ENCODE measurements at regions not wholly inside any gene's neighbourhood (a gene's known extent, or its start where the extent isn't known, plus 50 kb on each side); places are given as distances from the start of the nearest gene placed in this dataset.
"Not testable (repeated sequence)": the region's sequence is repeated elsewhere in the genome, so short reads cannot be mapped to it uniquely, and the experiment has no call there.

DNA sequence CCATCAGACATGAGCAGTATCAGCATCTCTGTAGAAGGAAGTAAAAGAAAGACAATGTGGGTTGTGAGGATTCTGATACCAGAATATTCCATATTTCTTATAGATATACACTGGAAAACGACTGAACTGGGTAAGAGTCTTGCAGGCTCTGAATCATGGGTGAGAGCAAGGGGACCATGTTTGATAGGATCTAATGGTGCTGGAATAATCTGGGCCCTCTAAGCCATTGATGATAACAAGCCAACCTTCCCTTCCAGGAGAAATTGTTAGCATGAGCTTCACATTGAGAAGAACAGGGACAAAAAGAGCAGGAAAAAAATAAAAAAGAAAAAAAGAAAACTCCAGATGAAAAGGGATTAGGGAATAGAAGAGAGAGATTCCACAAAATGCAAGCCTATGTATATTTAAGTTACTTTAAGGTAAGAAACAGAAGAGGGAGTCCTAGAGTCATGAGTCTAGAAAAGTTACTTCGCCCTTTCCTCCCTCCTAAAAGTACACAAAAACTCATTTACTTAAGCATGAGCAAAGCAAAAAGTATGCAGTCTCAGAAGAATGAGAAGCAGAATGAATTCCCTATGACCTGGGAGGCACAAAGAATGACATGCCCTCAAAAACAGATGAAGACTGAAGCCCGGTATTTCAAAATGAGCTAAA is 181.9 kb downstream of the TMEM26 start:
- DNase-seq (ENCODE audit: low spot score): peak; percentile 61

DNA sequence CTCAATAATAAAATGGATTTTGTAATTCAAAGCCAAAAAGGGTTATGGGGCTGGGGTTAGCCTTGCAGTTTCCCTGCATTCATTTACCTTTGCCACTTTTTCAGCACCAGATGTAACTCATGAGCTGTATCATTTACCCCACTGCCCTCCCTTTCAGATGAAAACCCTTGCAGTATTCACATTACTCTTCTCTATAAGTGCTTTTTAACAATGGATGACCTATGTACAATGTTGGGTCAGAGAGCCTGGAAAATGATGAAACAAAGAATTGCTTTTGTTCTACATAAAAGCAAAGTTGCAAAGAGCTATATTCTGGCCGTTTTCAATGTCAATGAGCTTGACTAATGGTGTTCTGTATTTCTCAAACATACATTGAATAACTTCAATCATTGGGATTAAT is 189.7 kb downstream of the TMEM26 start:
- DNase-seq (ENCODE audit: low spot score): no peak

DNA sequence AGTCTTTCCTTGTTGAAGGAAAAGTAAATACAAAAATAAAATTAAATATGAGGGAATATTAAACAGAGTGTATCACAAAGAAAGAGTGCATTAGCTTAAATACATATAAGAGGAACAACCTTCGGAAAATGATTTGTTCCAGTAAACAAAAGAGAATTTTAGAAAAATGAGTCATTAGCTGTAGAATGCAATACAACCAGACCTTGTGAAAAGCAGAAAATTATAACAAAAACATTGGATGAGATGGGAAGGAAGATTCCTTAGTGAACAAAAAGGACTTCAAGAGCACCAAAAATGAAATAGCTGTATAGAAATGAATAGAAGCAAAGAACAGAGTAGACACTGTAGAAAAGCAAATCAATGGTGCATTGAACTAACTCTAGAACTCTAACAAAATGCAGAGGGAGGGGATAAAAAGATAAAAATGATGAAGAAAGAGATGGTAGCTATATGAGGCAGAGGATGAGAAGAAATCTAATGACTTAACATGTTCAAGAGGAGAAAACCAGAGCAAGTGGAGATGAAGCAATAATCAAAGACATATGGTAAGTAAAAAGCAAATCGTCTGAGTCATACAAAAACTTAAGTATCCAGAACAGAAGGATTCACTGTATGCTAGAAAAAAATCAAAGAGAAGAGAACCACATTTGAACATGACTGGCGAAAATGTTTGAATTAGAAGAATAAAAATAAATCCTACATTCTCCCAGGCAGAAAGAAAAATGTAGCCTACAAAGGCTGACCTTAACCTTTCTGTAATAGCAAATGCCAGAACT is 190.5 kb downstream of the TMEM26 start:
- no peak for DNase-seq (ENCODE audit: low spot score)

DNA sequence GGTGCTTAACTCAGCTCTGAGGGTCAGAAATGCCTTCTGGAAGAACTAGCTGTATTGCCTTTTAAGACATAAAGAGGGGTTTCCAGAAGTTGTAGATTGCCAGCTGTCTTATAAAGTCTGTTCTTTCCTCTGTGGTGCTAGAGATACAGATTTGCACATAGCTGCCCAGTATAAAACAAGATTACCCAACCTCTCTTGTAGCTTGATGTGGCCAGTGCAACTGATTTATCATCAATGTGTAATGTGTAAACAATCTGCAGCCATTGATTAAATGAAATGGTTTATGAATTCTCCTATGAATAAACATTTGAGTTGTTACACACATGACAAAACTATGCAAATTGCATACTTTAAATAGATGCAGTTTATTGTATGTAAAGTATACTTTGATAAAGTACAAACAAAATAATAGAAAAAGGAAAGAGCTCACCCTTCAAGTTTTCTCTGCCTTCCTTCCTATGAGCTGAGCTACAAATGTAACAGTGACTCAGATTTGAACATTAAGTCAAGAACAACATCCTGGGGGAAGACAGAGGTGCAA is 195.2 kb downstream of the TMEM26 start:
- no peak for DNase-seq (ENCODE audit: low spot score)

DNA sequence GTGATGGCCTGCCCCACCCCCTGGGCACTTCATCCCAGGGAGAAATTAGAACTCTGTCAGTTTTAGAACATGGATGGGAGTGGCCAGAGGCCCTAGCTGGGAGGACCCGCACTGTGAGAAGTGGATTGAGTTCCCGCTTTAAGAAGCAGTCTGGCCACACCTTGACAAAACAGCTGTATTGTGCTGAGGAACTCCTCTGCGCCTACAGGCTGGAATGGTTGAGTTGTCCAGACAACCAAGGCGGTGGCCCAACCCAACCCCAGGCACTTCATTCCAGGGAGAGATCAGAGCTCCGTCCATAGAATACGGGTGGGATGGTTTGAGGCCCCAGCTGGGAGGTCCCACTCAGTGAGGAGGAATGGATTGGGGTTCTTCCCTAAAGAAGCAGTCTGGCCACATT is 196.0 kb downstream of the TMEM26 start:
- no peak for DNase-seq (ENCODE audit: low spot score)

DNA sequence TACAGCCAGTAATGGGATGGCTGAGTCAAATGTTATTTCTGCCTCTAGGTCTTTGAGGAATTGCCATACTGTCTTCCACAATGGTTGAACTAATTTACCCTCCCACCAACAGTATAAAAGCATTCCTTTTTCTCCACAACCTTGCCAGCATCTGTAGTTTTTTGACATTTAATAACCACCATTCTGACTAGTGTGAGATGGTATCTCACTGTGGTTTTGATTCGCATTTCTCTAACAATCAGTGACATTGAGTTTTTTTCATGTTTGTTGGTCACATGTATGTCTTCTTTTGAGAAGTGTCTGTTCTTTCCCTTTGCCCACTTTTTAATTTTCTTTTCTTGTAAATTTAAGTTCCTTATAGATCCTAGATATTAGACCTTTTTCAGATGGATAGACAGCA is 200.9 kb downstream of the TMEM26 start:
- not testable (repeated sequence) for DNase-seq (ENCODE audit: low spot score)

DNA sequence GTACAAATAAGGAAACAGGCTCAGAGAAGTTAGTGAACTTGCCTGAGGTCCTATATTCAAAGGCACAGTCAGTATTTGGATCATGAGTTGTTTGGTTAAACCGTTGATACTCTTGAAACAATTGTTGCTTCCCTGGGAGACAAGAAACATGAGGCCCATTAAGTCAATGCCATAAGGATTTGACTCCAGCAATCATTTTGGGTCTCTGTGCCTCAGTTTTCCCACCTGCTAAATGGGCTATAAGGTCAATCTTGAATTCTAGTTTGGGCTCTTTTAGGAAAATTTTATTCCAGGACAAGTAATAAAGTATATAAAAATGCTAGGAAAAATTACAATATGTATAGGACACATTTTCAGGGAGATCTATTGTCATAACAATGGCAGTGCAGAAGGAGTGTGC is 202.1 kb downstream of the TMEM26 start:
- no peak for DNase-seq (ENCODE audit: low spot score)

DNA sequence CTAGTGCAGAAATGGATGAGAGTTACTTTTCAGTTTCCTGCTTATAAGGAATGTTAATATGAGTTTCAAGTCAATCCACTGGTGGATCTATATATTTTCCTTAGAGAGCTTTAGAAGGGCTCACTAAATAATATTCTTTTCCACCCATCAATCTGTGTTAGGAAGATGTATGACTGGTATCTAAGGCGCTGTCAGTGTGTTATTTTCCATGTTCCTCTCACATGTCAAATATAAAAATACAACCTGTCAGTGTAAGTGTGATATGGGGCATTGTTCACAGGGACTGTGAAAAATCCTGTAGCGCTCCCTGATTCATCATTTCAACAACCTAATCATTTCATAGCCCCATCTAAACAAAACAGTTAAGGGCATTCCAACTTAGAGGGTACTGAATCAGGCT is 203.1 kb downstream of the TMEM26 start:
- no peak for DNase-seq (ENCODE audit: low spot score)

DNA sequence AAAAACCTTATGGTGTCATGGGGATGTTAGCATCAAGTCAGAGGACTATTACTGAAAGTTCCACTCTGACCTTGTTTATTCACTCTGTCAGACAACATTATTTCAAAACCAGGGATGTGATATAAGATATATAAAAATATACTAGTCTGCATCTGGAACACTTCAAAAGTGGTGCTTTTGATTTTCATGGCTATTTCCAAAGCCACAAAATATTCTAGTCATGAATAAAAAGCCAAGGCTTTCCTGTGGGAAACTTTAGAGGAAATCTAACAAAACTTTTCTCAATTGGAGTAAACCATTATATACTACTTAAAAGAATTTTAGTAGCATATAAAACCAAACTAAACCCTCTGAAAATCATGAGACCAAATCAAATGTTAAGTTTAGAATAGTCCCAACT is 205.2 kb downstream of the TMEM26 start:
- no peak for DNase-seq (ENCODE audit: low spot score)

DNA sequence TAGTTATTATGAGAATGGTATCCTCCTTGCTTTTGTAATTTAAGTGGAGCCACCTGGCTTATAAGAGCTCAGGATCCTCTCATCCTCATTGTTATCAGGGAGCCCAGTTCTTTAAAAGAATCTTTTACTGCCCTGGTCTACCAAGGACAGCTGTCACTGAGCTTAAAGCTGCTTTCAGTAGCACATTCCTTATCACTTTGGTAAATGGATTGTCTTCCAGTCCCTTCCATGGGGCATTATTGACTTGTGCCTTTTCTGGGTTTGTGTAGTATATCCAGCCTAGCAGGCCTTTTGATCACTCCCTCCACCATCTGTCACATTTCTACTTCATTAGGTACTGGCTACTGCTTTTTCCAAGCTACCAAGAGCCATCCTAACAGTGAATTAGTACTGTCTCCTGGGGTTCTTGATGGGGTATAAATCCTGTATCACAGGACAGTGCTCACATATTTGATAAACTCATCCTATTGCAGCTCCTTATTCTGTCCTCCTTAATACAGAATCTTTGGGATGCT is 208.9 kb downstream of the TMEM26 start:
- no peak for DNase-seq (ENCODE audit: low spot score)

DNA sequence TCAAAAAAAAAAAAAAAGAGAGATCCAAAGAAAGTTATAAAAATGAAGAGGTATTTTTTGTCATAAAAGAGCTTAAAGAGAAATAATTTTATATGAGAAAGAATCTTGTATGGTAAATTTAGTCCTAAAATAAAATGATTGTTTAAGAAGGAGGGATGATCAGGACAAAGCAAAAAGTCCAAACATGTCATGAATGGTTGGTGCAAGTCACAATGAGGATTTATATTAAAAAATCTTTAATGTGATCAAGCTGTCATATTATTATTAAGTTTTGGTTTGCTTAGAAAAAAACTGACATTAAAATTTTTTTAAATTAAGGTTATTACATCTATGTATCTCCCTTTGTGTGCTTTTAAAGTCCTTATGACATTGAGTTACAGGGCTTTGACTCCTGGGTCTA is 220.4 kb downstream of the TMEM26 start:
- no peak for DNase-seq (ENCODE audit: low spot score)

DNA sequence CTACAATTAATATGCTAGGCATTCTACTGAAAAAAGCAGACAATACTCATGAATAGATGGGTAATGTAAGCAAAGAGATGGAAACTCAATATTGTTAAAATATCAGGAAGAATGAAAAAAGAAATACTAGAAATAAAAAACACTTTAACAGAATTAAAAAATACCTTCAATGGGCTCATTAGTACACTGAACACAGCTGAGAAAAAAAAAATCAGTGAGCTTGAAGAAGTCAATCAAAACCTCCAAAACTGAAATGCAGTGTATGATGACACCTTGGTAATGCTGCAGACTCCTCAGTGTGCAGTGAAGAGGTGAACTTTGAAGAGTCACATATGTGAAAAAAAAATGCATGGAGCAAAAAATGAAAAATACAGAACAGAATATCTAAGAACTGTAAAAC is 227.2 kb downstream of the TMEM26 start:
- no peak for DNase-seq (ENCODE audit: low spot score)

DNA sequence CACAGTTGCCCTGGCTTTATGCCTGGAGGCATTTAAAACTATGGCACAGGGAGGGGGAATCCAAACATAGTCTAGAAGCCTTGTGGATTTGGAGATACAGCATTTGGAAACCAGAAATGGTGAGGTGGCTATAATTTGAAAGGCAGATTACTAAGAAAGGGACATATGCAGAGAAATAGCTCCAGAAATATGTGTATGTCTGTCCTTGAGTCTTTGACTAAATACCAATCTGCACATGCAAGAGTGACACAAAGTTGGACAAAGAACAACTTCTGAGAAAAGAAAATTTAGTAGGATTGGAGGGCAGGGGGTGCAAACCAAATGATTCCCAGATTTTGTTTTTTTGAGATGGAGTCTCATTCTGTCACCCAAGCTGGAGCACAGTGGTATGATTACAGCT is 229.6 kb downstream of the TMEM26 start:
- no peak for DNase-seq (ENCODE audit: low spot score)

DNA sequence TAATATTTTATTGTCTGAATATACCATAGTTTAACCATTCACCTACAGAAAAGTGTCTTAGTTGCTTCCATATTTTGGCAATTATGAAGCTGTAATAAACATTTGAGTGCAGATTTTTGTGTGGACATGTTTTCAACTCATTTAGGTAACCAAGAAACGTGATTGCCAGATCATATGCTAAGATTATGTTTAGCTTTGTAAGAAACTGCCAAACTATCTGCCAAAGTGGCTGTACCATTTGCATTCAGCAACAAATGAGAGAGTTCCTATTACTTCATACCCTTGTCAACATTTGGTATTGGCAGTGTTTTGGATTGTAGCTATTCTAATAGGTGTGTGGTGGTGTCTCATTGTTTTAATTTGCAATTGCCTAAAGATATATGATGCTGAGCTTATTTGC is 233.5 kb downstream of the TMEM26 start:
- DNase-seq (ENCODE audit: low spot score): no peak

DNA sequence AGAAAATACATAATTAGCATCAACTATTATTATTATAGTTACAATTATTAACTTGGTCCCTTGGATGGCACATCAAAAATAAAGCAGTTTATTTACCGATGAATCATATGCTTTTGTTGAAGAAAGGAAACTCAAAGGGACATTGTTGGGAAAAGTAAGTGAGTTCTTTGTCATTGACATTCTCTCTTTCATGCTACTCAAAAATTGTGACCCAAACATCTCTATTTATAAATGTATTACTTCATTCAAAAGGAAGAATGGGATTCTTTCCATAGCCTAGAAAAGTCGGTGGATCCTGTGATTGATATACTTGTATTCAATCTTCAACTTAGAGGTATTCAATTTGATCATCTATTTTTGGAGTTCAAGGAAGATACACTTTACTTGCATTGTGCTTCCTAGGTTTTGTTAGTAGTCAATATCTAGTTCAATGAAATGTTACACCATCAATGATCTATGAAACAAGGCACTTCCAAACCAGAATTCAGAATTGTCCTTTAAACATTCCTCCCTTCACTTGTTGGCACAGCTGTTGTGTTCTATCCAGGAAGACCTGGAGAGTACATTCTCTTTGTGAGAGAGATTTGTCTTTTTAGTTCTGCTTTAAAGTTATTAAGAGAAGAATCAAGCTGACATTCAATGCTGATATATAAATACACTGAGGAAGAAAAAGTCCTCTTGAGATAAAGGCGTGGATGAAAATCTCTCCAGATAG is 235.2 kb downstream of the TMEM26 start:
- no peak for DNase-seq (ENCODE audit: low spot score)

DNA sequence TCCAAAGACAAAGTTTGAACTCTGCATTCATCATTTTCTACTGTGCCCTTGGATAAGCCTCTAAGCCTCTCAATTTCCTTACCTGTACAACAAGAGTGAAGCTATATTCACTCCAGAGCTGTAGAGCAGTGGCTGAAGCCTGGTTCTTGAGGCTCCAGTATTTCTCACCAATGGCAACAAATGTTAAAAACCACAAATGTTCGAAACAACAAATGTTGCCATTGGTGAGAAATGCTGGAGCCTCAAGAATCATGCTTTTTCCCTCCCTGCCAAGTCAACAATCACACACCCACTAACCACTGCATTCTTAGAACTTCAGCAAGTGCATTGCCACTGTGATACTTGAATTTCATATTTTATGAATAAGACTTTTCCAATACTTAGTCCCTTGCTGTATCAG is 237.9 kb downstream of the TMEM26 start:
- no peak for DNase-seq (ENCODE audit: low spot score)

DNA sequence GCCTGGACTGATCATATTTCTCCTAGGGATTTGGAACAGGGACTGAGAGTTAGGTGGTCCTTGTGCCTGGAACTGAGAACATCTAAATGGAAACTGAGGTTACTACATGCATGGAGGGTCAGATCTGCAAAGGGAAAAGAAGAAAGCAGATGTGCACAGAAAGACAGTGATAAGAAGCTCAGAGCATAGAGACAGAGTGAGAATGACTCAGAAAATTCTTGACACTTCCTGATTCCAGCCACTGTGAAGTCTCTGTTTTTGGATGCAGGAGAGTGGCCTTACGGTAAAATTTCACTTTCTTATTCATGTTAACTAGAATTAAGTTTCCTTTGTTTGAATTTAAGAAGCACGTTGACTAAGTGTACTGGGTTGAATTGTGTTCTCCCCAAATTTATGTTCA is 241.7 kb downstream of the TMEM26 start:
- DNase-seq (ENCODE audit: low spot score): no peak

DNA sequence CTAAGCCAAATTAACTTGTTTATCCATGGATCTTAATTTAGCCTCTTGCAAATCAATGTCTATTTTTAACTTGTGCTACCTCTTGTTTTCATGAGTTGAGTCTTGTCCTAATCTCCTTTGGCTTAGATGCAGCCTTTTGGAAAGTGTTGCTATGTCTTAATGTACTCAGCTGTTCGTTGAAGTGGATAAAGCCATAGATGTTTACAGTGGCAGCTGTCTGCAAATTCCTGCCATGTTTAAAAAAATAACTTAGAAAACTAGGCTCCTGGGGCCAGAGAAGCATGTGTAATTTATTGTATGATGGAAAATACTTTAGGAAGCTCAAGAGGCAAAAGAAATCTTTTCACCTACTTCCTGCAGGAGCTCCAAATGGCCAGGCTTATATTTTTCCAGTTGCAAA is 253.1 kb upstream of the RHOBTB1 start:
- no peak for DNase-seq (ENCODE audit: low spot score)

DNA sequence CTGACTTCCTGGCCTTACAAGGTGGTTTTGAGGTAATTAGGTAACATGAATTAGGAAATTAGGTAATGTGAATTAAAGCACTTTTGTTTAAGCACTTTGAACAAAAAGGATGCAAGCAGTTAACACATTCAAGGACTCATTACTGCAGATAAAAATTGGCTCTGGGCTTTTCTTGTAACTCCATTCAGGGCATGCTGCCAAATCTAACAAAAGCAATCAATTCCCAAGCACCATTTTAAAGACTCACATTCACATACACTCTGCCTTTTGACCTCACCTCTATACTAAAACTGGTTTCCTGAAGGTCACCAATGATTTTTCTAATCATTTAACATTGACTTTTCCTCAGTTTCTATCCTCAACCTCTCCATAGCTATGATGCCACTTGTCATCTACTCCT is 251.2 kb upstream of the RHOBTB1 start:
- no peak for DNase-seq (ENCODE audit: low spot score)

DNA sequence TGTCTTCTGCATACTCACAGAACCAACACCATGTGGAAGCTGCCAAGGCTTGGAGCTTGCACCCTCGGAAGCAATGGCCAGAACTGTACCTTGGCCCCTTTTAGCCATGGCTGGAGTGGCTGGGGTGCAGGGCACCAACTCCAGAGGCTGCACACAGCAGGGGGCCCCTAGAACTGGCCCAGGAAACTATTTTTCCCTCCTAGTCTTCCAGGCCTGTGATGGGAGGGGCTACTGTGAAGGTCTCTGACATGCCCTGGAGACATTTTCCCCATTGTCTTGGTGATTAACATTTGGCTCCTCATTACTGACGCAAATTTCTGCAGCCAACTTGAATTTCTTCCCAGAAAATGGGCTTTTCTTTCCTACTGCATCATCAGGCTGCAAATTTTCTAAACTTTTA is 248.6 kb upstream of the RHOBTB1 start:
- DNase-seq (ENCODE audit: low spot score): not testable (repeated sequence)

DNA sequence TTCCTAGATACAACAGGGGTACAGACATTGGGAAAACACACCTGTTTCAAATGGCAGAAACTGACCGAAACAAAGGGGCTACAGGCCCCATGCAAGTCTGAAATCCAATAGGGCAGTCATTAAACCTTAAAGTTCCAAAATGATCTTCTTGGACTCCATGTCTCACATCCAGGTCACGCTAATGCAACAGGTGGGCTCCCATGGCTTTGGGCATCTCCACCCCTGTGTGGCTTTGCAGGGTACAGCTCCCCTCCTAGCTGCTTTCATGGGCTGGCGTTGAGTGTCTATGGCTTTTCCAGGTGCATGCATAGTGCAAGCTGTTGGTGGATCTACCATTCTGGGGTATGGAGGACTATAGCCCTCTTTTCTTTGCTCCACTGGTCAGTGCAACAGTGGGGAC is 248.1 kb upstream of the RHOBTB1 start:
- DNase-seq (ENCODE audit: low spot score): no peak

DNA sequence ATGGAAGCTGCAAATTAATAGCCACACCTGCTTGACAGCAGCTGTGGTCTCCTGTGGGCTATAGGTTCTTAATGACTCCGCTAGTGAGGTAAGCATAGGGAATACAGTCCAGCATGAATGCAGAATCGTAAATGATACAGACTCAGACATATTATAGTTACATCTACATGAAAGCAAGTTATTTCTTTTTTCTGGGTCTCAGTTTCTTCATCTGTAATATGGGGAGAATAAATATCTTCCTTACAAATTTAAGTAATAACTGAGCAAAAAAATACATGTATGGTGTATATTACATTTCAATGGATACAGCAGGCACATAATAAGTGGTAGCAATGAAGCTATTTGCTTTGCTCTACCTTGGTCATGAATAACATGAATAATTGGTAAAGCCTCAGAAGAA is 245.9 kb upstream of the RHOBTB1 start:
- DNase-seq (ENCODE audit: low spot score): no peak

DNA sequence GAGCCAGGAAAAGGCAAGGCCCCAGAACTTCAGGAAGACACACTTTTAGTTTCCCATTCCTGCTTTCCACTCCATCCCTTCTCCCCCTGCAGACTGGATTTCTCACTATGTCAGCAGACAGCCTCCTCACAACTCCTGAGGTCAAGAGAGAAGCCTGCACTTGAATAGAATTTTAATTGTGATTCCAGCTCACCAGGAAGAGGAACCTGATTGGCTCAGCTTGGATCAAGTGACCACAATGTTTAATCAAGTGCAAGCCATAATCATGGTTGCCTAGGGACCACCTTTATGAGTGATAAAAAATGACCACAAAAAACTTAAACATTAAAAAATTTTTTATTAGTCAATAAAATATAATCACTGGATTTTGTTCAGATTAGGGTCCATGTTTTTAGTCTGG is 244.7 kb upstream of the RHOBTB1 start:
- no peak for DNase-seq (ENCODE audit: low spot score)

Measured in A172 (cell line).